ENCODE measurements at regions not wholly inside any gene's neighbourhood (a gene's known extent, or its start where the extent isn't known, plus 50 kb on each side); places are given as distances from the start of the nearest gene placed in this dataset.
"Not testable (repeated sequence)": the region's sequence is repeated elsewhere in the genome, so short reads cannot be mapped to it uniquely, and the experiment has no call there.

GRCh38 chr2:16750925-16751214, 85.2 kb upstream of the CYRIA start:
- TF ChIP-seq ZNF341 (tag by site-specific recombination; IDR thresholded peaks at IDR 0.05; ENCODE audit: low read depth); SP2 (tag by site-specific recombination; IDR thresholded peaks at IDR 0.05); INSM2 (tag by site-specific recombination; IDR thresholded peaks at IDR 0.05); CTCF (tag by site-specific recombination; IDR thresholded peaks at IDR 0.05); ZFP69B (tag by site-specific recombination; IDR thresholded peaks at IDR 0.05): not testable (repeated sequence)
